GM23338 (cell line): ENCODE measurements at regions not wholly inside any gene's neighbourhood (a gene's known extent, or its start where the extent isn't known, plus 50 kb on each side); places are given as distances from the start of the nearest gene placed in this dataset.

Experiments used
- CREB1 ChIP-seq: fragments of 250-450 bp; sonication (Bioruptor Pico); IDR thresholded peaks from 2 replicates; pipeline ENCODE4 v1.5.0; 2020; ENCODE audit warnings: low read depth, mild to moderate bottlenecking, moderate library complexity
- EZH2 ChIP-seq: fragments of 200-600 bp; sonication (generic); IDR thresholded peaks from one replicate; pipeline ENCODE4 v1.8.0; 2017; ENCODE audit warnings: antibody characterized with exemption, mild to moderate bottlenecking, low read depth; ENCODE audit not compliant: unreplicated experiment
- EZH2phosphoT487 ChIP-seq: fragments of 200-600 bp; sonication (generic); IDR thresholded peaks from one replicate; pipeline ENCODE4 v1.8.1; 2018; ENCODE audit warnings: antibody characterized with exemption; ENCODE audit not compliant: unreplicated experiment
- JUNB ChIP-seq: IDR thresholded peaks from one replicate; pipeline ENCODE4 v1.6.1; 2016; ENCODE audit warnings: antibody characterized with exemption; ENCODE audit not compliant: unreplicated experiment
- NANOG ChIP-seq: IDR thresholded peaks from 2 replicates; pipeline ENCODE4 v1.6.1; 2016; ENCODE audit warnings: antibody characterized with exemption, borderline replicate concordance
- POLR2AphosphoS5 ChIP-seq: IDR thresholded peaks from 2 replicates; pipeline ENCODE4 v1.6.1; 2016; ENCODE audit warnings: antibody characterized with exemption, low read depth
- ZNF114 ChIP-seq: fragments of 250-450 bp; sonication (Bioruptor Pico); IDR thresholded peaks from 2 replicates; pipeline ENCODE4 v1.5.0; 2020; ENCODE audit warnings: mild to moderate bottlenecking, moderate library complexity
- ZNF331 ChIP-seq: fragments of 250-450 bp; sonication (Bioruptor Pico); IDR thresholded peaks from 2 replicates; pipeline ENCODE4 v1.5.0; 2020; ENCODE audit warnings: low read depth, mild to moderate bottlenecking, moderate library complexity
- TF ChIP-seq, protein P1 (sequence below), 2 experiments: fragments of 200-600 bp in 1 of 2; sonication (generic) in 1 of 2; conservative IDR thresholded peaks; 2 replicates each; pipeline versions ENCODE4 v1.5.1 to v1.6.1; 2016 to 2017; ENCODE audit warnings: antibody characterized with exemption in 2 of 2, low read depth in 2 of 2, mild to moderate bottlenecking in 2 of 2, moderate library complexity in 1 of 2
- TF ChIP-seq, protein P2 (sequence below): IDR thresholded peaks from one replicate; pipeline ENCODE4 v1.6.1; 2018; ENCODE audit warnings: antibody characterized with exemption; ENCODE audit not compliant: unreplicated experiment
- TF ChIP-seq, protein P3 (sequence below): IDR thresholded peaks from 2 replicates; pipeline ENCODE4 v1.6.1; 2016; ENCODE audit warnings: antibody characterized with exemption

DNA sequence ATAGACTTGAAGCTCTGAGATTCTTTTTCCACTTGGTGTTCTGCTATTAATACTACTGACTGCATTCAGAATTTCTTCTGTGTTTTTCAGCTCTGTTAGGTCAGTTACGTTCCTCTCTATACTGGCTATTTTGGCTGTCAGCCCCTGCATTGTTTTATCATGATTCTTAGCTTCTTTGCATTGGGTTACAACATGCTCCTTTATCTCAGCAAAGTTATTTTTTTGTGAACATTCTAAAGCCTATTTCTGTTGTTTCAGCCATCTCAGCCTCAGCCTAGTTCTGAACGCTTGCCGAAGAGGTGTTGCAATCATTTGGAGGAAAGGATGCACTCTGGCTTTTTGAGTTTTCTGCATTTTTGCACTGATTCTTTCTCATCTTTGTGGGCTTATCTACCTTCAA is 201.5 kb upstream of the GNAI1 start:
- TF ChIP-seq, protein P1, sequence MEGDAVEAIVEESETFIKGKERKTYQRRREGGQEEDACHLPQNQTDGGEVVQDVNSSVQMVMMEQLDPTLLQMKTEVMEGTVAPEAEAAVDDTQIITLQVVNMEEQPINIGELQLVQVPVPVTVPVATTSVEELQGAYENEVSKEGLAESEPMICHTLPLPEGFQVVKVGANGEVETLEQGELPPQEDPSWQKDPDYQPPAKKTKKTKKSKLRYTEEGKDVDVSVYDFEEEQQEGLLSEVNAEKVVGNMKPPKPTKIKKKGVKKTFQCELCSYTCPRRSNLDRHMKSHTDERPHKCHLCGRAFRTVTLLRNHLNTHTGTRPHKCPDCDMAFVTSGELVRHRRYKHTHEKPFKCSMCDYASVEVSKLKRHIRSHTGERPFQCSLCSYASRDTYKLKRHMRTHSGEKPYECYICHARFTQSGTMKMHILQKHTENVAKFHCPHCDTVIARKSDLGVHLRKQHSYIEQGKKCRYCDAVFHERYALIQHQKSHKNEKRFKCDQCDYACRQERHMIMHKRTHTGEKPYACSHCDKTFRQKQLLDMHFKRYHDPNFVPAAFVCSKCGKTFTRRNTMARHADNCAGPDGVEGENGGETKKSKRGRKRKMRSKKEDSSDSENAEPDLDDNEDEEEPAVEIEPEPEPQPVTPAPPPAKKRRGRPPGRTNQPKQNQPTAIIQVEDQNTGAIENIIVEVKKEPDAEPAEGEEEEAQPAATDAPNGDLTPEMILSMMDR (conservative IDR thresholded peaks at IDR 0.05; ENCODE audit: low read depth in 2 of 2), result no peak
- no peak for TF ChIP-seq POLR2AphosphoS5
- TF ChIP-seq NANOG, result no peak
- TF ChIP-seq, protein P2, sequence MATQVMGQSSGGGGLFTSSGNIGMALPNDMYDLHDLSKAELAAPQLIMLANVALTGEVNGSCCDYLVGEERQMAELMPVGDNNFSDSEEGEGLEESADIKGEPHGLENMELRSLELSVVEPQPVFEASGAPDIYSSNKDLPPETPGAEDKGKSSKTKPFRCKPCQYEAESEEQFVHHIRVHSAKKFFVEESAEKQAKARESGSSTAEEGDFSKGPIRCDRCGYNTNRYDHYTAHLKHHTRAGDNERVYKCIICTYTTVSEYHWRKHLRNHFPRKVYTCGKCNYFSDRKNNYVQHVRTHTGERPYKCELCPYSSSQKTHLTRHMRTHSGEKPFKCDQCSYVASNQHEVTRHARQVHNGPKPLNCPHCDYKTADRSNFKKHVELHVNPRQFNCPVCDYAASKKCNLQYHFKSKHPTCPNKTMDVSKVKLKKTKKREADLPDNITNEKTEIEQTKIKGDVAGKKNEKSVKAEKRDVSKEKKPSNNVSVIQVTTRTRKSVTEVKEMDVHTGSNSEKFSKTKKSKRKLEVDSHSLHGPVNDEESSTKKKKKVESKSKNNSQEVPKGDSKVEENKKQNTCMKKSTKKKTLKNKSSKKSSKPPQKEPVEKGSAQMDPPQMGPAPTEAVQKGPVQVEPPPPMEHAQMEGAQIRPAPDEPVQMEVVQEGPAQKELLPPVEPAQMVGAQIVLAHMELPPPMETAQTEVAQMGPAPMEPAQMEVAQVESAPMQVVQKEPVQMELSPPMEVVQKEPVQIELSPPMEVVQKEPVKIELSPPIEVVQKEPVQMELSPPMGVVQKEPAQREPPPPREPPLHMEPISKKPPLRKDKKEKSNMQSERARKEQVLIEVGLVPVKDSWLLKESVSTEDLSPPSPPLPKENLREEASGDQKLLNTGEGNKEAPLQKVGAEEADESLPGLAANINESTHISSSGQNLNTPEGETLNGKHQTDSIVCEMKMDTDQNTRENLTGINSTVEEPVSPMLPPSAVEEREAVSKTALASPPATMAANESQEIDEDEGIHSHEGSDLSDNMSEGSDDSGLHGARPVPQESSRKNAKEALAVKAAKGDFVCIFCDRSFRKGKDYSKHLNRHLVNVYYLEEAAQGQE, result no peak
- no peak for TF ChIP-seq ZNF331 (CRISPR knock-in tag)
- TF ChIP-seq EZH2, result no peak
- no peak for TF ChIP-seq JUNB
- TF ChIP-seq ZNF114, result no peak
- TF ChIP-seq EZH2phosphoT487, result no peak
- no peak for TF ChIP-seq CREB1 (CRISPR knock-in tag)
- TF ChIP-seq, protein P3, sequence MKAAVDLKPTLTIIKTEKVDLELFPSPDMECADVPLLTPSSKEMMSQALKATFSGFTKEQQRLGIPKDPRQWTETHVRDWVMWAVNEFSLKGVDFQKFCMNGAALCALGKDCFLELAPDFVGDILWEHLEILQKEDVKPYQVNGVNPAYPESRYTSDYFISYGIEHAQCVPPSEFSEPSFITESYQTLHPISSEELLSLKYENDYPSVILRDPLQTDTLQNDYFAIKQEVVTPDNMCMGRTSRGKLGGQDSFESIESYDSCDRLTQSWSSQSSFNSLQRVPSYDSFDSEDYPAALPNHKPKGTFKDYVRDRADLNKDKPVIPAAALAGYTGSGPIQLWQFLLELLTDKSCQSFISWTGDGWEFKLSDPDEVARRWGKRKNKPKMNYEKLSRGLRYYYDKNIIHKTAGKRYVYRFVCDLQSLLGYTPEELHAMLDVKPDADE, result no peak
